ENCODE measurements at regions not wholly inside any gene's neighbourhood (a gene's known extent, or its start where the extent isn't known, plus 50 kb on each side); places are given as distances from the start of the nearest gene placed in this dataset.

DNA sequence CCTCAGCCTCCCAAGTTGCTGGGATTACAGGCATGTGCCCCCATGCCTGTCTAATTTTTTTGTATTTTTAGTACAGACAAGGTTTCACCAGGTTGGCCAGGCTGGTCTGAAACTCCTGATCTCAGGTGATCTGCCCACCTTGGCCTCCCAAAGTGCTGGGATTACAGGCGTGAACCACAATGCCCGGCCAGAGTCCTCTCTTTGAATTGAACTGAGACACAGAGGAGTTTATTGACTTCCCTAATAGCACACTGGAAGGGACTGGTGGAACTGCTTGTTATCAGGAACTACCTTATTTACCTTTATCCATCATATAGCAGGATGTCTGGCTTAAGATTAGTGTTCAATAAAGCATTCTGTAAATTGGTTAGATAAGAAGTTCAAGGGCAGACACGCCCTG lies 613.8 kb downstream of the EFNB2 start:
- Histone ChIP-seq H3K79me2 (ENCODE audit: control insufficient read depth, low read length) (no peaks in the 10 kb centered on the region), H3K27ac (ENCODE audit: low read depth, low read length) (no peak overlapping the region), H3F3A (ENCODE audit: control insufficient read depth, insufficient read depth) (no peaks in the 10 kb centered on the region), H3K4me1 (ENCODE audit: control insufficient read depth, low read length) (no peaks in the 10 kb centered on the region), H4K20me1 (ENCODE audit: control insufficient read depth, insufficient read depth, low read depth, low read length) (no peaks in the 10 kb centered on the region), H3K9me2 (replicated peaks; ENCODE audit: control insufficient read depth, low read length) (no peaks in the 10 kb centered on the region), H3K9me3 (ENCODE audit: control insufficient read depth, insufficient read depth, low read length) (no peaks in the 10 kb centered on the region), H3K27me3 (ENCODE audit: control insufficient read depth, low read length) (no peaks in the 10 kb centered on the region), H3K4me2 (ENCODE audit: low read length) (no peak overlapping the region), H3K4me3 (ENCODE audit: low read length) (no peak overlapping the region), H3K36me3 (ENCODE audit: control insufficient read depth, low read length) (no peaks in the 10 kb centered on the region)
- no peak for TF ChIP-seq CTCF (IDR thresholded peaks at IDR 0.05; ENCODE audit: low read depth, low read length, poor library complexity, severe bottlenecking)
- no peak for TF ChIP-seq EZH2phosphoT487 (IDR thresholded peaks at IDR 0.05; ENCODE audit: borderline replicate concordance, low read length)

GRCh38 chr13:105920370-105920769 lies 615.1 kb downstream of the EFNB2 start:
- no peaks in the 10 kb centered on the region for H3K36me3 ChIP-seq (ENCODE audit: control insufficient read depth, low read length)
- TF ChIP-seq EZH2phosphoT487 (IDR thresholded peaks at IDR 0.05; ENCODE audit: borderline replicate concordance, low read length) = no peak
- no peak for TF ChIP-seq CTCF (IDR thresholded peaks at IDR 0.05; ENCODE audit: low read depth, low read length, poor library complexity, severe bottlenecking)

GRCh38 chr13:105918842-105919741 lies 616.4 kb downstream of the EFNB2 start:
- H3K4me2 ChIP-seq (ENCODE audit: low read length) = no peak overlapping the region
- H3K9me3 ChIP-seq (ENCODE audit: control insufficient read depth, insufficient read depth, low read length) = no peaks in the 10 kb centered on the region
- H4K20me1 ChIP-seq (ENCODE audit: control insufficient read depth, insufficient read depth, low read depth, low read length) = no peaks in the 10 kb centered on the region
- no peaks in the 10 kb centered on the region for H3K9me2 ChIP-seq (replicated peaks; ENCODE audit: control insufficient read depth, low read length)
- no peak for TF ChIP-seq EZH2phosphoT487 (IDR thresholded peaks at IDR 0.05; ENCODE audit: borderline replicate concordance, low read length)
- no peak overlapping the region for H3K4me3 ChIP-seq (ENCODE audit: low read length)
- H3K36me3 ChIP-seq (ENCODE audit: control insufficient read depth, low read length) = no peaks in the 10 kb centered on the region
- no peak overlapping the region for H3K27ac ChIP-seq (ENCODE audit: low read depth, low read length)
- H3K79me2 ChIP-seq (ENCODE audit: control insufficient read depth, low read length) = no peaks in the 10 kb centered on the region
- H3K27me3 ChIP-seq (ENCODE audit: control insufficient read depth, low read length) = no peaks in the 10 kb centered on the region
- no peaks in the 10 kb centered on the region for H3K4me1 ChIP-seq (ENCODE audit: control insufficient read depth, low read length)
- H3F3A ChIP-seq (ENCODE audit: control insufficient read depth, insufficient read depth) = no peaks in the 10 kb centered on the region

More at GRCh38 chr13:105920370-105920769, 615.1 kb downstream of the EFNB2 start:
- H3K4me2 ChIP-seq (ENCODE audit: low read length) = no peak overlapping the region
- H4K20me1 ChIP-seq (ENCODE audit: control insufficient read depth, insufficient read depth, low read depth, low read length) = no peaks in the 10 kb centered on the region
- no peaks in the 10 kb centered on the region for H3K27me3 ChIP-seq (ENCODE audit: control insufficient read depth, low read length)
- H3K9me3 ChIP-seq (ENCODE audit: control insufficient read depth, insufficient read depth, low read length) = no peaks in the 10 kb centered on the region
- no peaks in the 10 kb centered on the region for H3K4me1 ChIP-seq (ENCODE audit: control insufficient read depth, low read length)
- H3K79me2 ChIP-seq (ENCODE audit: control insufficient read depth, low read length) = no peaks in the 10 kb centered on the region
- H3K4me3 ChIP-seq (ENCODE audit: low read length) = no peak overlapping the region
- no peaks in the 10 kb centered on the region for H3F3A ChIP-seq (ENCODE audit: control insufficient read depth, insufficient read depth)
- no peak overlapping the region for H3K27ac ChIP-seq (ENCODE audit: low read depth, low read length)
- no peaks in the 10 kb centered on the region for H3K9me2 ChIP-seq (replicated peaks; ENCODE audit: control insufficient read depth, low read length)

- Histone ChIP-seq H3K36me3 (ENCODE audit: control insufficient read depth, low read length) (no peaks in the 10 kb centered on the region), H3K9me3 (ENCODE audit: control insufficient read depth, insufficient read depth, low read length) (no peaks in the 10 kb centered on the region), H3K27ac (ENCODE audit: low read depth, low read length) (no peak overlapping the region), H4K20me1 (ENCODE audit: control insufficient read depth, insufficient read depth, low read depth, low read length) (no peaks in the 10 kb centered on the region), H3F3A (ENCODE audit: control insufficient read depth, insufficient read depth) (no peaks in the 10 kb centered on the region), H3K9me2 (replicated peaks; ENCODE audit: control insufficient read depth, low read length) (no peaks in the 10 kb centered on the region), H3K4me1 (ENCODE audit: control insufficient read depth, low read length) (no peaks in the 10 kb centered on the region), H3K79me2 (ENCODE audit: control insufficient read depth, low read length) (no peaks in the 10 kb centered on the region), H3K4me3 (ENCODE audit: low read length) (no peak overlapping the region), H3K4me2 (ENCODE audit: low read length) (no peak overlapping the region), H3K27me3 (ENCODE audit: control insufficient read depth, low read length) (no peaks in the 10 kb centered on the region)
- TF ChIP-seq CTCF (IDR thresholded peaks at IDR 0.05; ENCODE audit: low read depth, low read length, poor library complexity, severe bottlenecking) (no peak), EZH2phosphoT487 (IDR thresholded peaks at IDR 0.05; ENCODE audit: borderline replicate concordance, low read length) (no peak)
Observed at GRCh38 chr13:105915146-105915850, 620.2 kb downstream of the EFNB2 start.
